Activated CD4-positive, alpha-beta T cell treated with anti-CD3 and anti-CD28 coated beads, Interleukin-2, amount 10 ng/mL, durations not matched to agents 7 days and 5 days (primary cell): ENCODE measurements at regions not wholly inside any gene's neighbourhood (a gene's known extent, or its start where the extent isn't known, plus 50 kb on each side); places are given as distances from the start of the nearest gene placed in this dataset.
"Not testable (repeated sequence)": the region's sequence is repeated elsewhere in the genome, so short reads cannot be mapped to it uniquely, and the experiment has no call there.

Experiments used
- CTCF ChIA-PET: fragments of 350-600 bp; sonication (Branson Sonifier 250); formaldehyde crosslinking; loops from one replicate; lab custom pipeline; 2021; ENCODE audit warnings: antibody characterized with exemption; lab: Charles Lee
- POLR2A ChIA-PET: fragments of 350-600 bp; sonication (Branson Sonifier 250); formaldehyde crosslinking; loops from one replicate; lab custom pipeline; 2021; ENCODE audit warnings: antibody characterized with exemption; lab: Charles Lee
- DNase-seq: peaks from one replicate; pipeline ENCODE4 v3.0.0-alpha.2; 2020
- H3K27ac Mint-ChIP-seq: one replicate; pipeline ENCODE4 v1.8.0; 2021; ENCODE audit warnings: mild to moderate bottlenecking, moderate library complexity, mixed read lengths
- H3K27me3 Mint-ChIP-seq: one replicate; pipeline ENCODE4 v1.8.0; 2021; ENCODE audit warnings: mixed read lengths
- H3K36me3 Mint-ChIP-seq: one replicate; pipeline ENCODE4 v1.8.0; 2021; ENCODE audit warnings: low read depth, mixed read lengths
- H3K4me1 Mint-ChIP-seq: one replicate; pipeline ENCODE4 v1.8.0; 2021; ENCODE audit warnings: mixed read lengths
- H3K4me3 Mint-ChIP-seq: one replicate; pipeline ENCODE4 v1.8.0; 2021; ENCODE audit warnings: mild to moderate bottlenecking, moderate library complexity, mixed read lengths
- H3K9me3 Mint-ChIP-seq: one replicate; pipeline ENCODE4 v1.8.0; 2021; ENCODE audit warnings: mixed read lengths

DNA sequence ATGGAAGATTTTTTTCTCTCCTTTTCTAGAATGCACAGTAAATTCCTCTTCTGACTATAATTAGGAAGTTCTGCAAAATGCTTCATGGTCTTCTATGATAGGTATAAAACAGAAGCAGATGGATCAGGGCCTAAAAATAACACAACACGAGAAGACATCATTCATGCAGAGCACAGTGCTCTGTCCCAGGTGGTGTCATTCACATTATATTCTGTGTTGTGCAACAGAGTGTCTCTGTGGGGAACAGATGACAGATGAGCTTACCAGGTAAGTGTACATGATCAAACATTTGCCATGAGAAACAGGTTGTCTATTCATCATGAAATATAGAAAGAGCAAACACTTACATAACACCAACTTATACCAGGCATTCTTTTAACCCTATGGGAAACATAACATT lies 288.3 kb downstream of the KCTD12 start:
- Mint-ChIP-seq H3K4me1 (no peaks in the 10 kb centered on the region), H3K27me3 (no peaks in the 10 kb centered on the region)
- CTCF ChIA-PET: no interaction called here

GRCh38 chr13:76596216-76596615 lies 290.0 kb downstream of the KCTD12 start:
- H3K27me3 Mint-ChIP-seq: no peaks in the 10 kb centered on the region
- POLR2A ChIA-PET: no interaction called here
- H3K9me3 Mint-ChIP-seq: no peaks in the 10 kb centered on the region
- H3K4me3 Mint-ChIP-seq: no peak overlapping the region
- CTCF ChIA-PET: no interaction called here
- no peak for DNase-seq
- no peaks in the 10 kb centered on the region for H3K36me3 Mint-ChIP-seq
- no peaks in the 10 kb centered on the region for H3K4me1 Mint-ChIP-seq
- no peak overlapping the region for H3K27ac Mint-ChIP-seq

More for the DNA sequence above, 288.3 kb downstream of the KCTD12 start:
- POLR2A ChIA-PET: no interaction called here
- H3K4me3 Mint-ChIP-seq: no peak overlapping the region
- H3K36me3 Mint-ChIP-seq: no peaks in the 10 kb centered on the region
- H3K27ac Mint-ChIP-seq: no peak overlapping the region
- DNase-seq: no peak
- no peaks in the 10 kb centered on the region for H3K9me3 Mint-ChIP-seq

DNA sequence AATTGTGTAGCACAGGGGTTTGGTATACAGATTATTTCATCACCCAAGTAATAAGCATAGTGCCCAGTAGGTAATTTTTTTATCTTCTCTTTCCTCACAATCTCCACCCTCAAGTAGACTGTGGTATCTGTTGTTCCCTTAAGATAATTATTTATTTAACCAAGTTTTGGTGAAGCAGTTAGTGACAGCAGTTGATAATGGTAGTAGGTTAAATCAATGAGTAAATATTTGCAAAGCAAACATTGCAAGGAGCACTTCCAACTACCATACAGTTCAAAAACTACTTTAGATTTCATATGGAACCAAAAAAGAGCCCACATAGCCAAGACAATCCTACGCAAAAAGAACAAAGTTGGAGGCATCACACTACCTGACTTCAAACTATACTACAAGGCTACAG lies 291.8 kb downstream of the KCTD12 start:
- Mint-ChIP-seq H3K27me3 (no peaks in the 10 kb centered on the region), H3K4me3 (no peak overlapping the region), H3K9me3 (no peaks in the 10 kb centered on the region), H3K36me3 (no peaks in the 10 kb centered on the region), H3K27ac (no peak overlapping the region), H3K4me1 (no peaks in the 10 kb centered on the region)
- ChIA-PET CTCF (no interaction called here), POLR2A (no interaction called here)
- DNase-seq: no peak

DNA sequence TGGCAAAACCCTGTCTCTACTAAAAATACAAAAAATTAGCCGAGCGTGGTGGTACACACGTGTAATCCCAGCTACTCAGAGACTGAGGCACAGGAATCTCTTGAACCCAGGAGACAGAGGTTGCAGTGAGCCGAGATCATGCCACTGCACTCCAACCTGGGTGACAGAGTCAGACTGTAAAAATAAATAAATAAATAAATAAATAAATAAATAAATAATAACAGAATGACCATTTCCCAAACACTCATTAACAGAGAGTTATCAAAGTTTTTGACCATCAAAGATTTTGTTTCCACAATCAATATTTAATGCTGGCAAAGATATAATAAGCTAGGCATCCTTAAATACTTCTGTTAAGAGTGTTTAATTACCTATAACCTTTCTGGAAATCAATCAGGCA lies 299.4 kb downstream of the KCTD12 start:
- POLR2A ChIA-PET: no interaction called here
- no peak overlapping the region for H3K27ac Mint-ChIP-seq
- no peaks in the 10 kb centered on the region for H3K4me1 Mint-ChIP-seq
- no peaks in the 10 kb centered on the region for H3K36me3 Mint-ChIP-seq
- CTCF ChIA-PET: no interaction called here
- H3K27me3 Mint-ChIP-seq: peaks cover 2% of the 10 kb centered on the region
- DNase-seq: no peak
- H3K9me3 Mint-ChIP-seq: no peaks in the 10 kb centered on the region
- no peak overlapping the region for H3K4me3 Mint-ChIP-seq

DNA sequence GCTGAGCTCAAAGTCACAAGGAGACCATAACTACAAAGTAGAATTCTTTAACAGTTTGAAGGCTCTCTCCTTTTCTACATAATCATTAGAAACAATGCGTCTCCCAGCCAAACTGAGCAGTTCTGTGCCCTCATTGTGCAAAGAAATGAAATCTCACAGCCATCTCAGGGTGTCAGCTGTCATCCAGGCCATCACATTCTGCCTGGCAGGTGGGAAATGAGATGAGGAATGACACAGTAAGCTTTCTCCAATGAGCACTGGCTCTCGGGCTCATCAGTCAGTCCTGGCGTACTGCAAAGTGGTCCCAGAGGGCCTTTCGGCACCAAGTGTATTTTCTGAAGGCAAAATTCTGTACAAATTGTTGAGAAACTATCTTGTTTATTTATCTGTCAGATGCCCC lies 306.5 kb downstream of the KCTD12 start:
- H3K27ac Mint-ChIP-seq: no peak overlapping the region
- ChIA-PET POLR2A (no interaction called here), CTCF (no interaction called here)
- DNase-seq: no peak
- H3K9me3 Mint-ChIP-seq: peaks cover 19% of the 10 kb centered on the region
- H3K4me3 Mint-ChIP-seq: no peak overlapping the region
- H3K36me3 Mint-ChIP-seq: no peaks in the 10 kb centered on the region
- no peaks in the 10 kb centered on the region for H3K4me1 Mint-ChIP-seq
- H3K27me3 Mint-ChIP-seq: no peaks in the 10 kb centered on the region

- H3K27me3 Mint-ChIP-seq, CTCF ChIA-PET, H3K36me3 Mint-ChIP-seq, DNase-seq, H3K4me1 Mint-ChIP-seq, H3K27ac Mint-ChIP-seq, H3K4me3 Mint-ChIP-seq, POLR2A ChIA-PET: not testable (repeated sequence)
- peaks cover 22% of the 10 kb centered on the region for H3K9me3 Mint-ChIP-seq
Observed at GRCh38 chr13:76575634-76576033, 310.6 kb downstream of the KCTD12 start.

DNA sequence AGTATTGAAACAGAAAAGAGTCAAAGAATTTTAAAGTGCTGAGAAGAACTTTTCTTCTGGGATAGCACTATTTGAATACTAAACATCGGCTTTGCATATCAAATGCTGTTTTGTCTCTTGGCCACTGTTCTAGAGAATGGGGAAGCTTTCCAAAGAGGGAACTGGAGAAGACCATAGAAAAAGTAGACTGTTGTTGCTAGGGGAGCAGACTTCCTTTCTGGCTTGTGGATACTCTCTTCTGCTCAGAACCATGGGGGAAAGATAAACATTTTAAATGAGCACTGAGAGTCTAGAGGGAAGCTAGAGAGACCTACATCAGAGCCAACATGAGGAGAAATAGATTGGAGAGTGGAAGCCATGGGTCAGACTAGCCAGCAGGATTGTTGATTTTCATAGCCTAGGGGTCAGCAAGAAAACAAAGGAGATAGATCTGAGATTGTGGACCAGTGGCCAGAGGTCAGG lies 315.7 kb downstream of the KCTD12 start:
- CTCF ChIA-PET: no interaction called here

GRCh38 chr13:76556627-76557026 lies 329.6 kb downstream of the KCTD12 start:
- H3K4me1 Mint-ChIP-seq: no peaks in the 10 kb centered on the region
- no peak overlapping the region for H3K27ac Mint-ChIP-seq
- DNase-seq: no peak
- no peaks in the 10 kb centered on the region for H3K36me3 Mint-ChIP-seq
- POLR2A ChIA-PET: no interaction called here
- CTCF ChIA-PET: no interaction called here
- no peaks in the 10 kb centered on the region for H3K9me3 Mint-ChIP-seq
- no peaks in the 10 kb centered on the region for H3K27me3 Mint-ChIP-seq
- no peak overlapping the region for H3K4me3 Mint-ChIP-seq

More for the DNA sequence above, 315.7 kb downstream of the KCTD12 start:
- peaks cover 9% of the 10 kb centered on the region for H3K9me3 Mint-ChIP-seq
- H3K4me1 Mint-ChIP-seq: no peaks in the 10 kb centered on the region
- H3K4me3 Mint-ChIP-seq: no peak overlapping the region
- no peaks in the 10 kb centered on the region for H3K27me3 Mint-ChIP-seq
- DNase-seq: no peak
- POLR2A ChIA-PET: no interaction called here
- no peaks in the 10 kb centered on the region for H3K36me3 Mint-ChIP-seq
- H3K27ac Mint-ChIP-seq: no peak overlapping the region

- Mint-ChIP-seq H3K4me1 (no peaks in the 10 kb centered on the region), H3K36me3 (no peaks in the 10 kb centered on the region), H3K4me3 (no peak overlapping the region), H3K27ac (no peak overlapping the region), H3K27me3 (peaks cover 2% of the 10 kb centered on the region), H3K9me3 (no peaks in the 10 kb centered on the region)
- CTCF ChIA-PET: no interaction called here
- POLR2A ChIA-PET: no interaction called here
- no peak for DNase-seq
Observed at GRCh38 chr13:76552807-76553206, 333.4 kb downstream of the KCTD12 start.

GRCh38 chr13:76552041-76552772 lies 334.0 kb downstream of the KCTD12 start:
- no peaks in the 10 kb centered on the region for H3K36me3 Mint-ChIP-seq
- no peak overlapping the region for H3K27ac Mint-ChIP-seq
- H3K4me3 Mint-ChIP-seq: no peak overlapping the region
- no peaks in the 10 kb centered on the region for H3K4me1 Mint-ChIP-seq
- ChIA-PET CTCF (no interaction called here), POLR2A (no interaction called here)
- peaks cover 2% of the 10 kb centered on the region for H3K27me3 Mint-ChIP-seq
- no peaks in the 10 kb centered on the region for H3K9me3 Mint-ChIP-seq
- DNase-seq: no peak

DNA sequence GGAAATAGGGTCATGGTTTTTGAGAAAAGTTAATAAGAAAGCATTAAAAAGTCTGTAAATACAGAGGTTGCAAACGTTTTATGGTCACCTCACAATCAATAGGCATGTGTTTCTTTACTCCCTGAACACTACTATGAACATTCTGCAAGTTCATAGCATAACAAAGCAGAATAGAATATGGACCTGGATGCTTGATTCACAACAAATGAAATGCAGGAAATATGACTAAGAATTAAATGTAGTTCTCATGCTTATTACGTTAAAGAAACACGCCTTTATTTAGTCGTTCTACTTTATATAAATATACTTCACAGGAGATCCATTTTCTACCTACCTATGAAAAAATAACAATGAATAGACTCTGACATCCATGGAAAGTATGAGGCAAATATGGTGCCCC lies 344.0 kb downstream of the KCTD12 start:
- ChIA-PET POLR2A (no interaction called here), CTCF (no interaction called here)
- DNase-seq: no peak
- no peaks in the 10 kb centered on the region for H3K27me3 Mint-ChIP-seq
- H3K36me3 Mint-ChIP-seq: no peaks in the 10 kb centered on the region
- no peaks in the 10 kb centered on the region for H3K4me1 Mint-ChIP-seq
- no peak overlapping the region for H3K4me3 Mint-ChIP-seq
- H3K27ac Mint-ChIP-seq: no peak overlapping the region
- H3K9me3 Mint-ChIP-seq: no peaks in the 10 kb centered on the region

DNA sequence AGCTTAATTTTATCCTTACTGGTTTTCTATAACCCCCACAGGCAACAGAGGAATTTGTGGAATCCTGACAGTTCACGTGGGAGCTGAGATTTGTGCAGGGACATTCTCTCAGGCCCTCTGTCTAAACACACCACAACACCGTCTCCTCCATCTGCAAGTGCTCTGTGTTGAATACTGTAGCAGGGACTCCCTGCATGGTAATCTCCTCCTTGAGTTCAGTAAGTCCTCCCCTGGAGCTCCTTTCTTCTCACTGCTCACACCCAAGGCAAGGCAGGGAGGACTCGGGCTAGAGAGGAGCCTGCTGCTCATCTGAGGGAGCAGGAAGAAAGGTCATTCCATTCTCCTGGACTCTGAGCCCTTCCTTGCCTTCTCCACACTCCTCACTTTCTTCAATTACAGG lies 348.2 kb downstream of the KCTD12 start:
- Mint-ChIP-seq H3K27ac (no peak overlapping the region), H3K27me3 (no peaks in the 10 kb centered on the region), H3K4me3 (no peak overlapping the region), H3K9me3 (no peaks in the 10 kb centered on the region), H3K4me1 (no peaks in the 10 kb centered on the region), H3K36me3 (no peaks in the 10 kb centered on the region)
- POLR2A ChIA-PET: no interaction called here
- CTCF ChIA-PET: no interaction called here
- DNase-seq: no peak

DNA sequence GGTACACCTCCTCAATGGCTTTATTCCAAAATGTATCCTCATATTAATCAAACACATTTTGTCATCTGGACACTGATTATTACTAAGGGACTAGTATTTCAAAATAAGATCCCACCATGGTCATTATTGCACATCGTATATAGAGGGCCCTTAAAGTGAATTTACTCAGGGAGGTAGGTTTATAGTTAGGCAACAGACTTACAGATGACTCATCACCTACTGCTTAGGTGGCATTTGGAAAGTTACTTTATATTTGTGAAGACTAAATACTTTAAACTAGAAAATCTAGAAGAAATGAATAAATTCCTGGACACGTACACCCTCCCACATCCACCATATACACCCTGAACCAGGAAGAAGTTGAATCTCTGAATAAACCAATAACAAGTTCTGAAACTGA lies 353.0 kb downstream of the KCTD12 start:
- POLR2A ChIA-PET: no interaction called here
- peaks cover 3% of the 10 kb centered on the region for H3K27me3 Mint-ChIP-seq
- H3K27ac Mint-ChIP-seq: no peak overlapping the region
- no peaks in the 10 kb centered on the region for H3K4me1 Mint-ChIP-seq
- no peak for DNase-seq
- H3K4me3 Mint-ChIP-seq: no peak overlapping the region
- no peaks in the 10 kb centered on the region for H3K36me3 Mint-ChIP-seq
- no peaks in the 10 kb centered on the region for H3K9me3 Mint-ChIP-seq
- CTCF ChIA-PET: no interaction called here

DNA sequence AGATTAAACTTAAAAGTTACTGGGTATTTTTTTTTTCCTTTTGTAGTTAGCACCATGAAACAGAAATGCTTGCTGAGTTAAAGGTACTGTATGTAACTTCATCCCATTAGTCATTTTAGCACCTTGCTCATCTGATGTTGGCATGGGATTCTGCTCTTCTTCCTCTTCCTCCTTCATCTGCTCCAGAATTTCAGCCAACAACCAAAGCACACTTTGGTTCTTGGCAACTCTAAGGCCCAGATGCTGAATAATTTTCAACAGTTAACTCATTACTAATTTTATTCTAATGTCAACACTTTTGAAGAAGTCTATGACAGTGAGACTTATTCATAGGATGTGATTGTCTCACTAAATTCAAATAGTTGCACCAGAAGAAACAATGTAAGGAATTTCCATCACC lies 359.2 kb downstream of the KCTD12 start:
- CTCF ChIA-PET: no interaction called here
- H3K27me3 Mint-ChIP-seq: peaks cover 5% of the 10 kb centered on the region
- no peak overlapping the region for H3K27ac Mint-ChIP-seq

More for the DNA sequence above, 359.2 kb downstream of the KCTD12 start:
- Mint-ChIP-seq H3K9me3 (no peaks in the 10 kb centered on the region), H3K4me1 (no peaks in the 10 kb centered on the region), H3K36me3 (no peaks in the 10 kb centered on the region), H3K4me3 (no peak overlapping the region)
- DNase-seq: no peak
- POLR2A ChIA-PET: no interaction called here
